HG03521 (cell line): ENCODE measurements at regions not wholly inside any gene's neighbourhood (a gene's known extent, or its start where the extent isn't known, plus 50 kb on each side); places are given as distances from the start of the nearest gene placed in this dataset.

ENCODE experiments used
- ATAC-seq: cut with Tn5 transposase; IDR thresholded peaks from one replicate; pipeline ENCODE4 v1.9.1; 2021; ENCODE audit warnings: mild to moderate bottlenecking, moderate library complexity; ENCODE audit not compliant: unreplicated experiment

GRCh38 chr20:39946931-39947330 lies 742.1 kb downstream of the MAFB start:
- ATAC-seq, result no peak

- ATAC-seq, result no peak
Observed at GRCh38 chr20:39946053-39946810, 742.8 kb downstream of the MAFB start.

GRCh38 chr20:39944861-39945260 lies 744.2 kb downstream of the MAFB start:
- no peak for ATAC-seq

- ATAC-seq, result no peak
Observed at GRCh38 chr20:39943336-39943735, 745.7 kb downstream of the MAFB start.

- no peak for ATAC-seq
Observed at GRCh38 chr20:39941245-39941644, 747.8 kb downstream of the MAFB start.

GRCh38 chr20:39939241-39939865 lies 749.7 kb downstream of the MAFB start:
- no peak for ATAC-seq

- no peak for ATAC-seq
Observed at GRCh38 chr20:39936401-39936800, 752.6 kb downstream of the MAFB start.

- no peak for ATAC-seq
Observed at GRCh38 chr20:39935901-39936300, 753.1 kb downstream of the MAFB start.

GRCh38 chr20:39916236-39916765 lies 772.7 kb downstream of the MAFB start:
- no peak for ATAC-seq

GRCh38 chr20:39913274-39913673 lies 775.8 kb downstream of the MAFB start:
- ATAC-seq, result no peak

GRCh38 chr20:39911497-39911896 lies 777.5 kb downstream of the MAFB start:
- no peak for ATAC-seq

GRCh38 chr20:39910536-39910935 lies 778.5 kb downstream of the MAFB start:
- ATAC-seq, result no peak

- ATAC-seq, result no peak
Observed at GRCh38 chr20:39909447-39909846, 779.6 kb downstream of the MAFB start.

GRCh38 chr20:39904476-39905112 lies 784.4 kb downstream of the MAFB start:
- ATAC-seq, result no peak

- no peak for ATAC-seq
Observed at GRCh38 chr20:39903806-39904465, 785.1 kb downstream of the MAFB start.

GRCh38 chr20:39899881-39900280 lies 789.2 kb downstream of the MAFB start:
- no peak for ATAC-seq

GRCh38 chr20:39898467-39898852 lies 790.6 kb downstream of the MAFB start:
- ATAC-seq, result no peak

GRCh38 chr20:39897781-39898466 lies 791.1 kb downstream of the MAFB start:
- ATAC-seq, result no peak

GRCh38 chr20:39897058-39897457 lies 792.0 kb downstream of the MAFB start:
- ATAC-seq, result no peak

- no peak for ATAC-seq
Observed at GRCh38 chr20:39894067-39894466, 795.0 kb downstream of the MAFB start.
